Liver (tissue), 3 donors: ENCODE measurements at regions not wholly inside any gene's neighbourhood (a gene's known extent, or its start where the extent isn't known, plus 50 kb on each side); places are given as distances from the start of the nearest gene placed in this dataset.

ENCODE experiments used
- FOXA1 ChIP-seq: IDR thresholded peaks from 2 replicates; pipeline ENCODE4 v1.6.1; 2016; ENCODE audit warnings: antibody characterized with exemption
- GABPA ChIP-seq, 2 donors: IDR thresholded peaks in 1 of 2; conservative IDR thresholded peaks in 1 of 2; 2 replicates each; pipeline ENCODE4 v1.6.1; 2016; ENCODE audit warnings: antibody characterized with exemption in 2 of 2, mild to moderate bottlenecking in 1 of 2, moderate library complexity in 1 of 2
- HNF4G ChIP-seq: IDR thresholded peaks from 2 replicates; pipeline ENCODE4 v1.6.1; 2016; ENCODE audit warnings: antibody characterized with exemption
- JUND ChIP-seq, 2 donors: IDR thresholded peaks; 2 replicates each; pipeline ENCODE4 v1.6.1; 2016; ENCODE audit warnings: antibody characterized with exemption in 2 of 2
- RAD21 ChIP-seq, 2 donors: IDR thresholded peaks; 2 replicates each; pipeline ENCODE4 v1.6.1; 2016; ENCODE audit warnings: antibody characterized with exemption in 2 of 2, mild to moderate bottlenecking in 2 of 2
- RXRA ChIP-seq, 2 donors: IDR thresholded peaks; 2 replicates each; pipeline ENCODE4 v1.6.1; 2017 to 2018; ENCODE audit warnings: antibody characterized with exemption in 2 of 2, mild to moderate bottlenecking in 1 of 2
- SP1 ChIP-seq: IDR thresholded peaks from 2 replicates; pipeline ENCODE4 v1.6.1; 2018; ENCODE audit warnings: antibody characterized with exemption, mild to moderate bottlenecking
- TAF1 ChIP-seq: conservative IDR thresholded peaks from 2 replicates; pipeline ENCODE4 v1.6.1; 2016; ENCODE audit warnings: antibody characterized with exemption, mild to moderate bottlenecking
- YY1 ChIP-seq: IDR thresholded peaks from 2 replicates; pipeline ENCODE4 v1.6.1; 2016; ENCODE audit warnings: antibody characterized with exemption, mild to moderate bottlenecking
- TF ChIP-seq, protein P1 (sequence below): fragments of 150-350 bp; IDR thresholded peaks from 2 replicates; pipeline ENCODE4 v1.5.1; 2017; ENCODE audit warnings: improper control_type of control experiment, low read depth, low read length; ENCODE audit not compliant: missing input control
- TF ChIP-seq, protein P2 (sequence below): IDR thresholded peaks from 2 replicates; pipeline ENCODE4 v1.6.1; 2016; ENCODE audit warnings: antibody characterized with exemption, mild to moderate bottlenecking
- TF ChIP-seq, protein P3 (sequence below): IDR thresholded peaks from 2 replicates; pipeline ENCODE4 v1.6.1; 2016; ENCODE audit warnings: antibody characterized with exemption
- TF ChIP-seq, protein P4 (sequence below): IDR thresholded peaks from 2 replicates; pipeline ENCODE4 v1.6.1; 2016; ENCODE audit warnings: antibody characterized with exemption
- TF ChIP-seq, protein P5 (sequence below): IDR thresholded peaks from 2 replicates; pipeline ENCODE4 v1.6.1; 2016; ENCODE audit warnings: antibody characterized with exemption
- donor health status: healthy.
- donor health status: healthy.

DNA sequence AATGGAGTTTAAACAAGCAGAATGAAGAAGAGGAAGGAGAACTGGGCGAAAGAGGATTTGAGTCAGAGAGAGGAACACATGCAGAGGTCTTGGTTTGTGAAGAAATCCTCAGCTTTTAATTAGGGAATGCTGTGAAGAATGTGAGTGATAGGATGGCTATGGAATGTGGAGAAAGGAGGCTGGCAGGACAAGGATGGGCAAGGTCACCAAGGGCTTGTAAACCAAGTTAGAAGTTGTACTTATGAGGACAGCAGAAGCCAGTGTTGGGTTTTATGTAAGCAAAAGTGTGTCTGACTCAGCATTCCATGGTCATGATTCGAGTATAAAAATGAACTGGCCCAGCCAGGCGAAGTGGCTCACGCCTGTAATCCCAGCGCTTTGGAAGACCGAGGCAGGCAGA, 60.0 kb upstream of the IL12A start:
- TF ChIP-seq, protein P1, sequence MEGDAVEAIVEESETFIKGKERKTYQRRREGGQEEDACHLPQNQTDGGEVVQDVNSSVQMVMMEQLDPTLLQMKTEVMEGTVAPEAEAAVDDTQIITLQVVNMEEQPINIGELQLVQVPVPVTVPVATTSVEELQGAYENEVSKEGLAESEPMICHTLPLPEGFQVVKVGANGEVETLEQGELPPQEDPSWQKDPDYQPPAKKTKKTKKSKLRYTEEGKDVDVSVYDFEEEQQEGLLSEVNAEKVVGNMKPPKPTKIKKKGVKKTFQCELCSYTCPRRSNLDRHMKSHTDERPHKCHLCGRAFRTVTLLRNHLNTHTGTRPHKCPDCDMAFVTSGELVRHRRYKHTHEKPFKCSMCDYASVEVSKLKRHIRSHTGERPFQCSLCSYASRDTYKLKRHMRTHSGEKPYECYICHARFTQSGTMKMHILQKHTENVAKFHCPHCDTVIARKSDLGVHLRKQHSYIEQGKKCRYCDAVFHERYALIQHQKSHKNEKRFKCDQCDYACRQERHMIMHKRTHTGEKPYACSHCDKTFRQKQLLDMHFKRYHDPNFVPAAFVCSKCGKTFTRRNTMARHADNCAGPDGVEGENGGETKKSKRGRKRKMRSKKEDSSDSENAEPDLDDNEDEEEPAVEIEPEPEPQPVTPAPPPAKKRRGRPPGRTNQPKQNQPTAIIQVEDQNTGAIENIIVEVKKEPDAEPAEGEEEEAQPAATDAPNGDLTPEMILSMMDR: no peak
- TF ChIP-seq RXRA (IDR thresholded peaks at IDR 0.05) (no peak), RAD21 (IDR thresholded peaks at IDR 0.05) (no peak), TAF1 (no peak), GABPA (IDR thresholded peaks at IDR 0.05 in 1 of 2, conservative IDR thresholded peaks at IDR 0.05 in 1 of 2) (no peak), SP1 (no peak), YY1 (no peak), HNF4G (no peak), JUND (IDR thresholded peaks at IDR 0.05) (no peak), FOXA1 (no peak)
- TF ChIP-seq, protein P2, sequence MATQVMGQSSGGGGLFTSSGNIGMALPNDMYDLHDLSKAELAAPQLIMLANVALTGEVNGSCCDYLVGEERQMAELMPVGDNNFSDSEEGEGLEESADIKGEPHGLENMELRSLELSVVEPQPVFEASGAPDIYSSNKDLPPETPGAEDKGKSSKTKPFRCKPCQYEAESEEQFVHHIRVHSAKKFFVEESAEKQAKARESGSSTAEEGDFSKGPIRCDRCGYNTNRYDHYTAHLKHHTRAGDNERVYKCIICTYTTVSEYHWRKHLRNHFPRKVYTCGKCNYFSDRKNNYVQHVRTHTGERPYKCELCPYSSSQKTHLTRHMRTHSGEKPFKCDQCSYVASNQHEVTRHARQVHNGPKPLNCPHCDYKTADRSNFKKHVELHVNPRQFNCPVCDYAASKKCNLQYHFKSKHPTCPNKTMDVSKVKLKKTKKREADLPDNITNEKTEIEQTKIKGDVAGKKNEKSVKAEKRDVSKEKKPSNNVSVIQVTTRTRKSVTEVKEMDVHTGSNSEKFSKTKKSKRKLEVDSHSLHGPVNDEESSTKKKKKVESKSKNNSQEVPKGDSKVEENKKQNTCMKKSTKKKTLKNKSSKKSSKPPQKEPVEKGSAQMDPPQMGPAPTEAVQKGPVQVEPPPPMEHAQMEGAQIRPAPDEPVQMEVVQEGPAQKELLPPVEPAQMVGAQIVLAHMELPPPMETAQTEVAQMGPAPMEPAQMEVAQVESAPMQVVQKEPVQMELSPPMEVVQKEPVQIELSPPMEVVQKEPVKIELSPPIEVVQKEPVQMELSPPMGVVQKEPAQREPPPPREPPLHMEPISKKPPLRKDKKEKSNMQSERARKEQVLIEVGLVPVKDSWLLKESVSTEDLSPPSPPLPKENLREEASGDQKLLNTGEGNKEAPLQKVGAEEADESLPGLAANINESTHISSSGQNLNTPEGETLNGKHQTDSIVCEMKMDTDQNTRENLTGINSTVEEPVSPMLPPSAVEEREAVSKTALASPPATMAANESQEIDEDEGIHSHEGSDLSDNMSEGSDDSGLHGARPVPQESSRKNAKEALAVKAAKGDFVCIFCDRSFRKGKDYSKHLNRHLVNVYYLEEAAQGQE: no peak
- TF ChIP-seq, protein P3, sequence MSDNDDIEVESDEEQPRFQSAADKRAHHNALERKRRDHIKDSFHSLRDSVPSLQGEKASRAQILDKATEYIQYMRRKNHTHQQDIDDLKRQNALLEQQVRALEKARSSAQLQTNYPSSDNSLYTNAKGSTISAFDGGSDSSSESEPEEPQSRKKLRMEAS: no peak
- TF ChIP-seq, protein P4, sequence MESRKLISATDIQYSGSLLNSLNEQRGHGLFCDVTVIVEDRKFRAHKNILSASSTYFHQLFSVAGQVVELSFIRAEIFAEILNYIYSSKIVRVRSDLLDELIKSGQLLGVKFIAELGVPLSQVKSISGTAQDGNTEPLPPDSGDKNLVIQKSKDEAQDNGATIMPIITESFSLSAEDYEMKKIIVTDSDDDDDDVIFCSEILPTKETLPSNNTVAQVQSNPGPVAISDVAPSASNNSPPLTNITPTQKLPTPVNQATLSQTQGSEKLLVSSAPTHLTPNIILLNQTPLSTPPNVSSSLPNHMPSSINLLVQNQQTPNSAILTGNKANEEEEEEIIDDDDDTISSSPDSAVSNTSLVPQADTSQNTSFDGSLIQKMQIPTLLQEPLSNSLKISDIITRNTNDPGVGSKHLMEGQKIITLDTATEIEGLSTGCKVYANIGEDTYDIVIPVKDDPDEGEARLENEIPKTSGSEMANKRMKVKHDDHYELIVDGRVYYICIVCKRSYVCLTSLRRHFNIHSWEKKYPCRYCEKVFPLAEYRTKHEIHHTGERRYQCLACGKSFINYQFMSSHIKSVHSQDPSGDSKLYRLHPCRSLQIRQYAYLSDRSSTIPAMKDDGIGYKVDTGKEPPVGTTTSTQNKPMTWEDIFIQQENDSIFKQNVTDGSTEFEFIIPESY: no peak
- TF ChIP-seq, protein P5, sequence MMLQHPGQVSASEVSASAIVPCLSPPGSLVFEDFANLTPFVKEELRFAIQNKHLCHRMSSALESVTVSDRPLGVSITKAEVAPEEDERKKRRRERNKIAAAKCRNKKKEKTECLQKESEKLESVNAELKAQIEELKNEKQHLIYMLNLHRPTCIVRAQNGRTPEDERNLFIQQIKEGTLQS: no peak
